ELF-1 (cell line): ENCODE measurements at regions not wholly inside any gene's neighbourhood (a gene's known extent, or its start where the extent isn't known, plus 50 kb on each side); places are given as distances from the start of the nearest gene placed in this dataset.
A peak's percentile ranks its signal among the peaks of the same experiment; 100 is the strongest.

Experiments
- DNase-seq: peaks from one replicate; pipeline ENCODE4 v3.0.0-alpha.2; 2016; ENCODE audit warnings: low read depth, low spot score

DNA sequence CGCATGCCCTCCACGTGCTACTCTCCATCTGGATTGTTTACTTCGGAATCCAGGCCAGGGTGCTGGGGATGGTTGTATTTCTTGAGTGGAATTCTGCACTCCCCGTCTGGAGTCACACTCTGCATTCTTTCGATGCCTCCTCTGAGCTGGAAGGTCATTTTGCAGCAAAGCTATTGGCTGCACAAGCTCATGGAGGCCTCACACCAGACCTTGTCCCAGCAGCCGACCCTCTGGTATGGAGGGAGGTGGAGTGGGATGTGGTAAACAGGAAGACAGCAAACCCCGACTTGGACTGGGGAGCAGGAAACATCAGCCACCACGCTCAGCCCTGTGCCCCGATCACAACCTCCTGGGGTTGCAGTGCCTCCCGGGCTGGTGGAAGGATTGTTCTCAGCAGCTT, 225.3 kb upstream of the LNX1 start:
- no peak for DNase-seq

DNA sequence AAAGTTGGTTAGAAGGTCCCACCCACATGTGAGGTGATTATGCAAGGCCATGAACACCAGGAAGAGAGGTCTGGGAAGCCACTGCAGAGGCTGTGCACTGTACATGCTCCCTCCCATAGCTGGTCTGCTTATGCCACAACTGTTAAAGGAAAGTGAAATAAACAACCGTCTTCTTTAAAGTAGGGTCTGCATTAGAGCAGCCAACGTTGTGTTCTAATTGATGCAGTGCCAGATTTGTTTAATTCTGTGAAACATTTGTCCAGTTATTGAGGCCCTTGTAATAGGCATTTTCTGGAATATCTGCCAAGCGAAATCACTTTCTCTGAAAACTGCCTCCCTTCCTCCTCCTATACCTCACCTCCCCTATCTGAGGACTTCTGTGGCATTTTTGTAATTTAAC, 224.0 kb upstream of the LNX1 start:
- DNase-seq: no peak

DNA sequence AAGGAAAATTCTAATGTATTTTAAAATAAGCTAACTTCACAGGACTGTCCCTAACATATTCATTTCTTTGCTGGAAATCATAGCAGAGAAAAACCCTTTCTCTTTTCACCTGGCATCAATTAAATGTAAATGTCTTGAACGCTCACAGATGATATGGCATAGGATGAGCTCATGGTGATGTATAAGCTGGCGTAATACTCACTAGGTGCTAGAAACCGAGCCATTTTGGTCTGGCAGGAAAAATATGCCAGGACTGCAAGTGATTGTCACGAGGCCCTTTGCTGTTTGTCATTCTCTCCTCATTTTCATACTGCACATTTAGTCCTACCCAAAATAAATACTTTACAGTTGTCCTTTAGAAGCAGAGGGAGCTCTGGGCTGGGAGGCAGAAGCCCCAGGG, 222.7 kb upstream of the LNX1 start:
- DNase-seq: no peak

DNA sequence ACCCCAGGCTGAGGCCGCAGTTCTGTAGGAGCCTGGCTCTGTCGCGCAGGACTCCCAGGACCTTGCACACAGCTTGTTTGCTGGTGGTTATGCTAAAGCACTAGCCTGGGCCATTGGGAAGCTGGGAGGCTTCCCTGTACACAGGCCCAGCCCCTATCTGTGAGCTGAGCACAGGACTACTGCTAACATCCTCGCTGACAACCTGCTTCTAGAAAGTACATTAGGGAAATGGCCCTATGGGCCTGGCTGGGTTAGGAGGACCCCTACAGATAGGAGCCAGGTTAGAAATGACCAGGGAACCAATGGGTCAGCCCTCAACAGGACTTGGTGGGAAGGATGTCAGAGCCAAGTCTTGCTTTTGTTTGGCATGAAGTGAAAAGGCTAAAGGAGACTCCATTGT, 219.4 kb upstream of the LNX1 start:
- DNase-seq: no peak

DNA sequence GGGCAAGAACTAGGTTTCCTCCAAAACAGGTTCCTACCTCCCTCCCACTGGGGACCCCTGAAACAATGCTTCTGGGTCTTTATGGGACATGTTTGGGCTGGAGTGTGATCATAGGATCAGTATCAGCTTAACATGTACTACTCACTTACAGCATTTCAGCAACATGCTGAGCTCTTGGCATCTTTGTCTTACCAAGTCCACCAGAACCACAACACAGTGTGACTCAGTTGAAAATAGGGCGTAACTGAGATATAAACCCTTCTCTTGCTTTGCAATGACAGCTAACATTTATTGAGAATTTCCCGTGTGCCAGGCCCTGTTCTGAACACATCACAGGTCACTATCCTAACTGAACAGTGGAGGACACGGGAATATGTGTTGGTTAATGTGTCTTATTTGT, 218.5 kb upstream of the LNX1 start:
- no peak for DNase-seq

DNA sequence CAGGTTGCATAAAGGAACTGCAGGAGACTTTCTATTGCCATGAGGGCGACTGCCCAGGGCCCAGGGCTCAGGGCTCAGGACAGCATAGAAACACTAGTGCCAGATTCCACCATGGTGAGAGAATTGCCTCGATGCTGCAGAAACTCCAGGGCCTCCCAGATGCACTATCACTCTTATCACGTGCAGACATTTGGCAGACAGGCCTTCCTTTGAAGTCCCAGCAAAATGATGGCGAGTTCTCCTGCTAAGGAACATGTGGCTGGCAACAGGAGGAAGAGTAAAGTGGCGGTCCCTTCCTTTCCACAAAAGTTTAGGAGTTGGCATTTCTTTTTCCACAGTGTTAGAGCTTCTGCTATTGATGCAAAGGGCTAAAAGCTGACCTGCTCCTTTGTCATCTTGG, 214.0 kb upstream of the LNX1 start:
- peak; percentile 8 for DNase-seq

DNA sequence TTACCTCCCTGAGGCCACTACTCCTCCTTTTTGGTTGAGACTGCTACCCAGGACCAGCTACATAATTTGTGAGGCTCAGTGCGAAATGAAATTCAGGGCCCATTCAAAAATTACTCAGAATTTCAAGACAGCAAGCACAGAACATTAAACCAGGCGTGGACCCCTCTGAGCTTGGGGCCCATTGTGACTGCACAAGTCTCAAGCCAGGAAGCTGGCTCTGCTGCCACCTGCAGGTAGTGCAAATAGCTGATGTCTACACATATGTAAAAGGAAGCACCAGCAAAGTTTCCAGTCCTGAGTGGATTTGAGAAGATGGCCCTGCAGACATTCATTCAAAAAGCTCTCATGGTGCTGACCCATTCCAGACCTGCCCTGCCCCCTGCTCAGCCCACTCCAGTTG, 213.4 kb upstream of the LNX1 start:
- DNase-seq: peak; percentile 26

DNA sequence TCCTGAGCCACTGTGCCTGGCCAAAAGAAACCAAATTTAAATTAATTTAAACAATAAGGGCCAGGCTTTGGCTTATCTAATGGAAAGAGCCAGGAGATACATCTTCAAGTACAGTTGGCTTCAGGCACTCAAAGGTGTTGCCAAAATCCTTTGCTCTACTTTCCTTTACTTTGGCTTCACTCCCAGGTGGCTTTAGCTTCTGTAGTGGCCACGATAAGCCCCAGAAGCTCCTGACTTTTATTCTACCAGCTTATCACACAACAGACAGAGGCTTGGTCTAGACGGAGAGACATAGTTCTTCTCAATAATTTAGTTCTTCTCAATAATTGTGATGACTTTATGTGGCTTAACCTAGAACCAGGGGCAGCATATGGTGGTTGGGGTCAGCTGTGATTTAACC, 211.2 kb upstream of the LNX1 start:
- DNase-seq: no peak

DNA sequence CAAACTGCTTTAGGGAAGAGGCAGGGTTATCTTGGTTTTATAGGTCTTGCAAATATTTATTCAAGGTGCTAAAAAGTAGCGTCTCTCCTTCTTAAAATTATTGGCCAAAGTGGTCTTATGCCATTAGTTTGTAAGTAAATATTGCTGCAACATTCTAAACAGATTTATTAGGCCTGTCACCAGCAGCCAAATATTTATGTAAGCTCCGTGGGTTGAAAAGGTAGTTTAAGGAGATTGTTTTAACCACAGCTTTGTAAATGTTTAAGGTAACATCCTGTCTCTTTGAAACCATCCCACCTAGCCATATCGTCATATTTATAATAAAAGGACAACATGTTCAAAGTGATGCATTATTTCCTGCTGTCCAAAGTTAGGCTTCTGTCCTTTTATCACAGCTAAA, 210.1 kb upstream of the LNX1 start:
- no peak for DNase-seq

DNA sequence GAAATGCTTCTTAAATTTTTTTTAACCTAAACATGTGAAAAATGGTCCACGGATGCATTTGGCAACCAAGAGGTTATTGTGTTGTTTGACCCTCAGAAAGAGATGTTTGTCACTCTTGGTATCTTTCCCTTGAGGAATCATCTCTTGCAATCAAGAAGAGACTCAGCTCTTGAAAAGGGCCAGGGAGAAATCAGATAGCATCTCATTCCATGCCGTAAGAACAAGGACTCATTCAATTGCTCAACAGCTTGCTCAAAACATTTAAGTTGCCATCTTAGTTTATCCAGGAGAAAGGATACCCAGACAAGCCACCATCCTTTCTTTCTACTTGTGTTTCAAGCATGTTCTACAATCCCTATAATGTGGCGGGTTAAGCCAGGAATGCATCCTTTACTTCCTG, 209.5 kb upstream of the LNX1 start:
- DNase-seq: no peak

DNA sequence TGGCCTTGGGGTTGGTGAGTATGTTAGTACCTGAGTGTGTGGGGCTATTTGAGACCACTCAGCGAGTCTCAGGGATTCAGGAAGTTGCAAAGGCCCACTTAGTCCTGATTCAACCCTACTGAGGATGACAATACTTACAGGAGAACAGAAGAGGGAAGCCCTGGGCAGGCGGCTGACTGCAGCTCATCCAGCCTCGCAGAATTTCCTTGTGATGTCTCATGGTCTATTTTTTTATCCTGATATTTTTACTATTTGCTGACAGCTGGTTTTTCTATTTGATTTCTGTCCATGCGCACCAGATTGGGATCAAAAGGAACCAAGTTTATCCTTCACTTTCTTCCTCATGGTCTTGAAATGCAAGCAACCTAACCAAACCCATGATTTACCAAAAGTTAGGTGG, 201.8 kb upstream of the LNX1 start:
- no peak for DNase-seq

DNA sequence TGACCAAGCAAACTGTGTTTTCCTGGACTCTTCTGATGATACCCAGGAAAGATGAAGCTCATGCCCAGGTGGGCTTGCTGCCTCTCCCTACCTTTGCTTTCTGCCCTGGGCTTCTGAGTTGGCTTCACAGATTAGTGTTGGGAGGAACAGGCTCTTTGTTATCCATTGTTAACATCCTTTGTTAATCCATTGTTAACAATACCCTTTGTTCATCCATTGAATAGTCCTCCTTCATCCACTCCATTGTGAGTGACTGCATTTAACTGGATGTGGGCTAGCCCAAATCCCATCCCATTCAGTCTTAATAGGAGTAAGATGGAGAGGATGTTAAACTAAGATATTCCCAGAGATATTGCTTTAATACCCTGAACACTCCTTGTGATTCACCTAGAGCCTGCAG, 199.0 kb upstream of the LNX1 start:
- no peak for DNase-seq

DNA sequence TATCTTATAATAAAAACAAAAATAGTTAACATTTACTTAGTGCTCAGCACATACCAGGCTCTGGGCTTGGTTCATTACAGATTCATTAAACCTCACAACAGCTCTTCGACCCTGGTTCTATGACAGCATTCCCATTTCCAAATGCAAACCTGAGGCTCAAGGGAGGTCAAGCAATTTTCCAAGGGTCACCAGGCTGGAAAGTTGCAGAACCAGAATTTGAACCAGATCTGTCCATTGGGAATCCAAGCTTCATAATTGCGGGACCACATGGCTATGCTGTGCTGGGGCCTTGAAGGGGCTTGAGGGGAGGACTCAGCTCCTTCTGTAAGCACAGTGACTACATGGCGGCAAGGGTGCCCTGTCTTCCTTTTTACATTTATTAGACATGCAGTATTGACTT, 197.3 kb upstream of the LNX1 start:
- peak; percentile 30 for DNase-seq

DNA sequence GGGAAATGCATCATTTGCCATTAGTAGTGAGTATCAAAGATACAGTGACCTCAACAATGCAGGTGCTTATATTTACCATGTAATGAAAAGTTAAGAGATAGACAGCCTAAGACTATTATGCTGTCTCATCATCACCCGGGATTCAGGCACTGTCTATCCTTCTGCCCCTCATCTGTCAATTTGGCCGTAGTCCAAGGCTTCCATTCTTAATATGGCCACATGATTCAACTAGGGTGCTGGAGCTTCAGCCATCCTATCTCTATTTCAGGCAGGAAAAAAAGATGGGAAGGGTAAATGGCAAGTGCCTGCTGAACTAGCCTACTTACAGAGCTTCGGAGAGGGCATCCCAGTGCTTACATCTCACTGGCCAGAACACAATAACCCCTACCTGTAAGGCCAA, 196.7 kb upstream of the LNX1 start:
- no peak for DNase-seq

DNA sequence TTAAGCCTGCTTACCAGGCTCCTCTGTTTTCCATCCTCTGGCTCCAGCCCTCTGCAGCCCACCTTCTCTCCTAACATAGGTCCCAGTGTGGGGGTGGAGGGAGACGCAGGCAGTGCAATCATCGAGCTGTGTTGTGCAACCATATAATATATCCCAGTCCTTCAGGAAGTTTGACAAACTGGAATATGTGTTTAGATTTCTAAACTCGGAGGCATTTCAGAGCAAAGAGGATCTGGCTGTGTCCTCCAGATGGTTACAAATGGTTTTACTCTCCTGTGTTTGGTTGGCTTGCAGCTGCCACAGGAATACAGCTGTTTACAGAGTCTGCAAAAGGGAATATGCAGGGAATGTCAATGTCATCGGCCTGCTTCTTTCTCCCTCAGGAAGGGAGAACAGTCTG, 195.3 kb upstream of the LNX1 start:
- DNase-seq: peak; percentile 4

DNA sequence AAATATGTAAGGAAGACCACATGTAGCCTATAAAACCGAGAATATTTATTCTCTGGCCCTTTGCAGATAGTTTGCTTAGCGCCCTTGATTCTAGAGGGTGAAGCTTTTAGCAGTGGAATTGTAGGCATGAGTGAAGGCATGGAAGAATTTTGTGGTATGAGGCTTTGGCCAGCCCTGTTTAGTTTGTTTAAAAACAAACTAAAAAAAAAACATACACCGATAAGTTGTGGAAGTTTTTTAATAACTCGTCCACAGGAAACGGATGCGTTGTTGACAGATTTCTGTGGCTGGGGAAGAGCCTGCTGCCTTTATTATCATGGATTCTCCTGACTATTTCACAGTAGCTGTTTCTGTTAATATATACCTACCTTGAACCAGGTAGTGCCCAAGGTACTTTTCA, 194.7 kb upstream of the LNX1 start:
- DNase-seq: no peak

DNA sequence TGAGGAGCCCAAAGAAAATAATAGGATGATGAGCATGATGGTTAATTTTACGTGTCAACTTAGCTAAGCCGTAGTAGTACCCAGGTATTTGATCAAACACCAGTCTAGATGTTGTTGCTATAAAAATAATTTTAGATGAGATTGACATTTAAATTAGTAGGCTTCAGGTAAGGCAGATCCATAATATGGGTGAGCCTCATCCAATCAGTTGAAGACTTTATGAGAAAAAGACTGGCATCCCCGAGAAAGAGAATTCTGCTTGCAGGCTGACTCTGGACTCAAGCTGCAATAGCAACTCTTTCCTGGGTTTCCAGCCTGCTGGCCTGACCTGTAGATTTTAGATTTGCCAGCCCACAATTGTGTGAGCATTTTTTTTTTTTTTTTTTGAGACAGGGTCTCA, 192.8 kb upstream of the LNX1 start:
- DNase-seq: no peak

DNA sequence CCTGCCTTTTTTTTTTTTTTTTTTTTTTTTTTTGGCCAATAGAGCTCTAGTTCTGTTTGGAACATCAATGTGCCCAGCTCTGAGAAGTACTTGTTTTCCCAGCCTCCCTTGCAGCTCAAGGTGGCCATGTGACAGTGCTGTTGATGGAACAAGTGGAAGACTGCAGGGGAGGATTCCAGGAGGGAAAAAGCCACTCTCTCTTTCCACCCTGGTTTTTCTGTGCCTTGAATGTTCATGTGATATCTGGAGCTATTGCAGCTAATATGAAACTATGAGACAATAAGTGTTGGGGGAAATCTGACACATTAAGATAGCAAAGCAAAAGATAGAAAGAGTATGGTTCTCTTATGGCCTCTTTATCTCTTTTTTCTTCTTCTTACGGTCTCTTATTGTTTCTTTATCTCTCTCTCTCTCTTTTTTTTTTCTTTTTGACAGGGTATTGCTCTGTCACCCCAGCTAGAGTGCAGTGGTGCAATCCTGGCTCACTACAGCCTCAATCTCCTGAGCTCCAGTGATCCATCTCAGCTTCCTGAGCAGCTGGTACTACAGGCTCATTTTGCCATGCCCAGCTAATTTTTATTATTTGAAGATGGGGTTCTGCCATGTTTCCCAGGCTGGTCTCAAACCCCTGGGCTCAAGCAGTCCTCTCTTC, 192.0 kb upstream of the LNX1 start:
- no peak for DNase-seq

DNA sequence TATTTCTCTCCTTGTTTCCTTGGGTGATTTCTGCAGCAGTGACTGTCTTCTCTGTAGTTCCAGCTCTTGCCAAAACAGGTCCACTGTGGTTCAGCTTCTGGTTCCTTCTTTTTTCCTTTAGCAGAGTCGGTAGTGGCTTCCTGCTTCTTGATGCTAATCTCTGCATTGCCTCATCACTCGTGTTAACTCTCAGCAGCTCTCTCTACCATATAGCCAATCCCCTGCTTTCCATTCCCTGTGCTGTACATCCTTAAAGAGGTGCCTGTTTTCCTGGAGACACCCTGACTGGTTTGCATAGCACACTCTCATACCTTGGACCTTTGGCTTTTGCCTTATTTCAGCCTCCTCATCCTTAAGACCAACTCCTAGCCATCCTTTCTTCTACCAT, 191.2 kb upstream of the LNX1 start:
- DNase-seq: no peak

DNA sequence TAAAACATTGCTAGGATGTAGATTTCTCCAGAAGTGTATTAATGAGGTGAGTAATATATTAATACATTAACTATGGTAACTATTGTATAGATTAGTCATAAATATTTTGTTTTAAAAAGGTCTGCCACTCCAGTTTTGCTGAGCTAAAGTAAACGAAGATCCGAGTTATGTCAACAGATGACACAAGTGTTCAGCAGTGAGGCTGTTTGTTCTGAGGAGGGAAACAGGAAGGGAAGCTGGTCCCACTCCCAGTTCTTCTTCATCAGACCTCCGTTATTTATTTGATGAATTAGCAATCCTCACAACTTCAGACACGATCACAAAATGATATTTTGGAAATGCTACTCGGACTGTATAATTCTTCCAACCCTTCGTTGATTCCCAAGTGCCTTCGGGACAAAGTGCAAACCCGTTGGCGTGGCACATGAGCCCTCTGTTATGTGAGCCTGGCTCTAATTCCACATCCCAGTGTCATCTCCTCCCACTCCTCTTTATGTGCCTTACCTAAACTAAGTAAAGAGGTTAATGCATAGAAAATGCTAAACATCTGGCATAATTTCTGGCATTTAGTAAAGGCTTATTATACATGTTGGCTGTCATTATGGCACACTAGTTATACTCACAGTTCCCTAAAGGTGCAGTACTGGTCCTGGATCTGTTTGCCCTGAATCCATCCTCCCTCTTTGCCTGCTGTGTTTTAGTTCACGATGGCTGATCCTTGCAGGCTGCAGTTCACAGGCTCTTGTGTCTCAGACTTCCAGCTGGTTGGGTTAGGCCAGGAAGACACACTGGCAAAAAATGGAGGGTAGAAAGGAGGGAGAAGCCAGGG, 190.6 kb upstream of the LNX1 start:
- DNase-seq: no peak

DNA sequence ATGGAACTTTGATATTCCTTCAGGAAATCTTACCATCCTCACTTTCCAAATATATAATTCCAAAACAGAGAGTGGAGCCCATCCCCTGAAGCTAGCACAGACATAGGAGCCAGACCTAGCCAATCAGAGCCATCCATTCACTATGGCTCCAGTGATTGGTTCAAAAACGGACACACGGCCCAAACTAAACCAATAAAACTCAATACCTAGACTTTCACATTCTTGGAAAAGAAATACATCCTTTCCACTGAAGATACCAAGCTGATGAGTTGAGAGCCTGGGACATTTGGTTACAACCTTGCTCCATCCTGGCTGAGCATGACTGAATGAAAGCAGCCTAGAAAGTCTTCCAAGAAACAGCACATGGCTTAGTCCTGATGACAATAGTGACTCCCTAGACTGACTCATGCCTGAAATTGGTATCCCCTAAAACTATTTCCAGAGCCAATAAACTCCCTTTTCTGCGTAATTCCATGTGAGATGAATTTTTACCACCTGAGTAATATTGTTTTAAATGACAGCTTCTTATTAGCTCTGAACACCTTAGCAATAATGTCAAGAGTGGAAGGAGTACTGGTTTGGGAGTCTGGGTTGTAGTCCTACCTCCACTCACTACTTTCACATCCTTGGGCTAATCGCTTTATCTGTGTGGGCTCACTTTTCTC, 189.6 kb upstream of the LNX1 start:
- DNase-seq: no peak

DNA sequence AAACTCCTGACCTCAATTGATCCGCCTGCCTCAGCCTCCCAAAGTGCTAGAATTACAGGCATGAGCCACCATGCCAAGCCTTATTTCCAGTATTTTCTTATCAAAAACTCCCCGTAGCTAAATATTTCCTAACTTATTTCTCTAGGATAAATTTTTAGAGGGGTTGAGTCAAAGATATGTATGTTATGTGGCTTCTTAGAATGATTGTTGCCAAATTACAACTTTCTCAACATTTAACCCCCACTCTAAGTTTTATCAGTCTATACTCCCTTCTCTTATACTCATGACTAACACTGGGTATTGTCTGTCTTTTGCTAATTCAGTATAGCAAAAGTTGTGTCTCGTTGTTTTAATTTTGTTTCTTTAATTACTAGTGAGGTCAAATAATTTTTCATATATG, 187.7 kb upstream of the LNX1 start:
- no peak for DNase-seq

DNA sequence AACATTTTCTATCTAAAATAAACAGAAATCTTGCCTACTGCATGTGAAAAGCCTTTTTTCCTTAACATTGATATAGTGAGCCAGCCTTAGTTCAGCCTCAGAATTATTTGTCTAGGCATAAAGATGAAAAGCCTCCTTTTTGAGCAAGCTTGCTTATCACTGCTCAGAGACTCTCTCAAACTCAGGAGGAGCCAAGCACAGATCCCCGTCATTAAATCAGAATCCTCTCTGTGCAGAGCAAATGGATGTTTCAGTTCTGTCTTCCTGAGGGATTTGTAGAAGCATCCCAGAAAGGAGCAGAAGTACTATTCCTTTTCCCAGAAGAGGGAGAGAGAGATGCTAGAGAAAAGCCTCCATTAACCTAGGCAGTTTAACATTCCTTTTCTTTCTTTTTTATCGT, 186.9 kb upstream of the LNX1 start:
- no peak for DNase-seq
